ENCODE measurements at regions not wholly inside any gene's neighbourhood (a gene's known extent, or its start where the extent isn't known, plus 50 kb on each side); places are given as distances from the start of the nearest gene placed in this dataset.

- H3K27me3 ChIP-seq (ENCODE audit: control insufficient read depth in 2 of 2, insufficient read depth in 2 of 2, low read length in 2 of 2), result no peaks in the 10 kb centered on the region
- H3K4me1 Mint-ChIP-seq, result peaks cover 29% of the 10 kb centered on the region
- no peaks in the 10 kb centered on the region for H3K36me3 Mint-ChIP-seq
- H3K36me3 ChIP-seq (replicated peaks in 1 of 2; ENCODE audit: control insufficient read depth in 1 of 2, insufficient read depth in 2 of 2, low read length in 2 of 2), result no peaks in the 10 kb centered on the region
- no peak overlapping the region for H3K27ac Mint-ChIP-seq
- H2AFZ ChIP-seq (ENCODE audit: insufficient read depth, low read depth, low read length, poor library complexity, severe bottlenecking), result no peak overlapping the region
- no peak overlapping the region for H3K27ac ChIP-seq (ENCODE audit: low read depth in 1 of 2, low read length in 2 of 2)
- peaks cover 19 to 32% of the 10 kb centered on the region in 2 donors for H3K4me1 ChIP-seq (ENCODE audit: control insufficient read depth in 1 of 2, insufficient read depth in 2 of 2, low read length in 2 of 2)
- peaks cover 0 to 2% (median 0%) of the 10 kb centered on the region in 7 donors for H3K9me3 Mint-ChIP-seq
- no peaks in the 10 kb centered on the region for H3K9me3 ChIP-seq (replicated peaks in 1 of 2; ENCODE audit: control insufficient read depth in 1 of 2, insufficient read depth in 1 of 2, low read length in 2 of 2)
- H3K79me2 ChIP-seq (ENCODE audit: insufficient read depth, low read length), result no peaks in the 10 kb centered on the region
- TF ChIP-seq CTCF (IDR thresholded peaks at IDR 0.05), result no peak
- 89% methylated on average over 1 of the region's 1 CpG for WGBS (ENCODE audit: insufficient coverage)
- no peak overlapping the region for H3K4me3 Mint-ChIP-seq
- DNase-seq, result no peak
- H3K27me3 Mint-ChIP-seq (ENCODE audit: low read depth in 3 of 3), result no peaks in the 10 kb centered on the region
- no peaks in the 10 kb centered on the region for H4K20me1 ChIP-seq (ENCODE audit: insufficient read depth, low read length)
- intact Hi-C loops (cut with micrococcal nuclease), result no loop called here
- H3K9ac ChIP-seq (ENCODE audit: insufficient read depth, low read length, poor library complexity, severe bottlenecking), result no peak overlapping the region
- no peak overlapping the region for H3K4me3 ChIP-seq (replicated peaks in 1 of 3; ENCODE audit: low read depth in 2 of 3, low read length in 3 of 3)
- no peak overlapping the region for H3K4me2 ChIP-seq (replicated peaks; ENCODE audit: extremely low read depth, low read length, poor library complexity, severe bottlenecking)
Observed at GRCh38 chr5:163967268-163967667, 461.8 kb downstream of the MAT2B start.

GRCh38 chr5:163968651-163969050 lies 463.2 kb downstream of the MAT2B start:
- Mint-ChIP-seq H3K36me3 (no peaks in the 10 kb centered on the region), H3K27ac (no peak overlapping the region), H3K4me1 (peaks cover 25% of the 10 kb centered on the region), H3K4me3 (no peak overlapping the region), H3K9me3 (peaks cover 0 to 3% (median 0%) of the 10 kb centered on the region in 7 donors), H3K27me3 (ENCODE audit: low read depth in 3 of 3) (no peaks in the 10 kb centered on the region)
- Histone ChIP-seq H3K4me2 (replicated peaks; ENCODE audit: extremely low read depth, low read length, poor library complexity, severe bottlenecking) (no peak overlapping the region), H3K9ac (ENCODE audit: insufficient read depth, low read length, poor library complexity, severe bottlenecking) (no peak overlapping the region), H2AFZ (ENCODE audit: insufficient read depth, low read depth, low read length, poor library complexity, severe bottlenecking) (no peak overlapping the region), H3K4me1 (ENCODE audit: control insufficient read depth in 1 of 2, insufficient read depth in 2 of 2, low read length in 2 of 2) (peaks cover 15 to 28% of the 10 kb centered on the region in 2 donors), H3K4me3 (replicated peaks in 1 of 3; ENCODE audit: low read depth in 2 of 3, low read length in 3 of 3) (no peak overlapping the region), H3K27me3 (ENCODE audit: control insufficient read depth in 2 of 2, insufficient read depth in 2 of 2, low read length in 2 of 2) (no peaks in the 10 kb centered on the region), H3K27ac (ENCODE audit: low read depth in 1 of 2, low read length in 2 of 2) (no peak overlapping the region), H3K36me3 (replicated peaks in 1 of 2; ENCODE audit: control insufficient read depth in 1 of 2, insufficient read depth in 2 of 2, low read length in 2 of 2) (no peaks in the 10 kb centered on the region), H3K79me2 (ENCODE audit: insufficient read depth, low read length) (no peaks in the 10 kb centered on the region), H4K20me1 (ENCODE audit: insufficient read depth, low read length) (no peaks in the 10 kb centered on the region), H3K9me3 (replicated peaks in 1 of 2; ENCODE audit: control insufficient read depth in 1 of 2, insufficient read depth in 1 of 2, low read length in 2 of 2) (no peaks in the 10 kb centered on the region)
- DNase-seq, result peak in 1 of 3 donors; percentile 7
- no peak for TF ChIP-seq CTCF (IDR thresholded peaks at IDR 0.05)
- no CpG with 5 or more reads among the region's 2 CpGs for WGBS (ENCODE audit: insufficient coverage)
- intact Hi-C loops (cut with micrococcal nuclease), result no loop called here

All from CD14-positive monocyte (primary cell).